Stimulated activated CD4-positive, alpha-beta T cell treated with anti-CD3 and anti-CD28 coated beads, Interleukin-1b, Interleukin-23, amount 100 ng/mL, for 4 hours (primary cell): ENCODE measurements at regions not wholly inside any gene's neighbourhood (a gene's known extent, or its start where the extent isn't known, plus 50 kb on each side); places are given as distances from the start of the nearest gene placed in this dataset.
A peak's percentile ranks its signal among the peaks of the same experiment; 100 is the strongest.
"Not testable (repeated sequence)": the region's sequence is repeated elsewhere in the genome, so short reads cannot be mapped to it uniquely, and the experiment has no call there.

Experiments
- DNase-seq, 2 donors: peaks; one replicate each; pipeline ENCODE4 v3.0.0-alpha.2; 2020; ENCODE audit warnings: low read depth in 2 of 2

GRCh38 chr1:148264374-148265276, 112.5 kb upstream of the NBPF11 start:
- DNase-seq, result no peak

- peak in 1 of 2 donors; percentile 17 for DNase-seq
These were observed 111.8 kb upstream of the NBPF11 start for GRCh38 chr1:148263906-148264255.

- DNase-seq, result peak; percentile 27 to 50
These were observed 111.2 kb upstream of the NBPF11 start for GRCh38 chr1:148263128-148263905.

GRCh38 chr1:148261684-148262083, 109.6 kb upstream of the NBPF11 start:
- not testable (repeated sequence) for DNase-seq

GRCh38 chr1:148257886-148258285, 105.8 kb upstream of the NBPF11 start:
- DNase-seq, result not testable (repeated sequence)

- peak in 1 of 2 donors; percentile 18 for DNase-seq
These were observed 102.7 kb upstream of the NBPF11 start for GRCh38 chr1:148254611-148255429.

GRCh38 chr1:148253808-148254207, 101.7 kb upstream of the NBPF11 start:
- DNase-seq, result not testable (repeated sequence)

GRCh38 chr1:148248798-148249197, 96.7 kb upstream of the NBPF11 start:
- not testable (repeated sequence) for DNase-seq

GRCh38 chr1:148246258-148246861, 94.3 kb upstream of the NBPF11 start:
- DNase-seq, result not testable (repeated sequence)

GRCh38 chr1:148245843-148246242, 93.8 kb upstream of the NBPF11 start:
- DNase-seq, result not testable (repeated sequence)

- DNase-seq, result not testable (repeated sequence)
These were observed 93.4 kb upstream of the NBPF11 start for GRCh38 chr1:148245443-148245842.

- not testable (repeated sequence) for DNase-seq
These were observed 81.2 kb upstream of the NBPF11 start for GRCh38 chr1:148233250-148233649.

GRCh38 chr1:148228846-148229245, 76.8 kb upstream of the NBPF11 start:
- not testable (repeated sequence) for DNase-seq

GRCh38 chr1:148222399-148223159, 70.5 kb upstream of the NBPF11 start:
- not testable (repeated sequence) for DNase-seq

GRCh38 chr1:148221593-148221992, 69.5 kb upstream of the NBPF11 start:
- not testable (repeated sequence) for DNase-seq

GRCh38 chr1:148219229-148219628, 67.1 kb upstream of the NBPF11 start:
- DNase-seq, result not testable (repeated sequence)

- DNase-seq, result not testable (repeated sequence)
These were observed 59.1 kb upstream of the NBPF11 start for GRCh38 chr1:148211191-148211590.

GRCh38 chr1:148210624-148211023, 58.5 kb upstream of the NBPF11 start:
- not testable (repeated sequence) for DNase-seq

- not testable (repeated sequence) for DNase-seq
These were observed 58.1 kb upstream of the NBPF11 start for GRCh38 chr1:148210166-148210565.

GRCh38 chr1:148202013-148202412, 49.9 kb upstream of the NBPF11 start:
- not testable (repeated sequence) for DNase-seq
